ENCODE measurements at regions not wholly inside any gene's neighbourhood (a gene's known extent, or its start where the extent isn't known, plus 50 kb on each side); places are given as distances from the start of the nearest gene placed in this dataset.
"Not testable (repeated sequence)": the region's sequence is repeated elsewhere in the genome, so short reads cannot be mapped to it uniquely, and the experiment has no call there.

DNA sequence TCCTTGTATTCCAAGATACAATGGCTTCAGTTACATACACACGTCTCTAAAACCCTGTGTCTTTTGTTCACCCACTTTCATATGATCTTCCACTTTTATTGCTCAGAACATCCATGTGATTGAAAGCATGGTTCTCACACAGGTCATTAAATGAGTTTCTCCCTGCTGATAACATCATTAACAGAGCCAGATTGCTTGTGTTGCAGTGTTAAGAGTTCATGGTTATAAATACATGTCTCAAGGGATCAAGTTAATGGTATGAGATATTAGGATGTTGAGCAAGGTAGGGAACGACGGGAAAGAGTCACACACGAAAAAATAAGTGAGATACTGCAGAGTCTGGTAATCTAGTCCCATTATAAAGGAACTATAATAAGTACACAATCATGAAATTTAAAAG is 861.5 kb downstream of the SORCS1 start:
- 0 to 74% (median 20%) methylated on average over 1 to 4 of the region's 4 CpGs; no CpG with 5 or more reads in 1 of the 10 experiments for WGBS, 10 experiments
- no peak overlapping the region for H3K4me3 ChIP-seq
- in situ Hi-C loops (cut with MboI; ENCODE audit: low pct_unique_long_range_greater_than_20kb in 2 of 9, low sequenced_read_pairs in 9 of 9, unreplicated experiment in 9 of 9), result no loop called here
- H3K4me1 ChIP-seq (replicated peaks in 1 of 2), result peaks cover 4 to 25% of the 10 kb centered on the region in 2 donors
- peak in 4 of 8 experiments; percentile 74 to 83 (median 74) for ATAC-seq (replicated peaks in 6 of 8)
- peak overlapping the region in 1 of 2 donors; percentile 23 for H3K27ac ChIP-seq

DNA sequence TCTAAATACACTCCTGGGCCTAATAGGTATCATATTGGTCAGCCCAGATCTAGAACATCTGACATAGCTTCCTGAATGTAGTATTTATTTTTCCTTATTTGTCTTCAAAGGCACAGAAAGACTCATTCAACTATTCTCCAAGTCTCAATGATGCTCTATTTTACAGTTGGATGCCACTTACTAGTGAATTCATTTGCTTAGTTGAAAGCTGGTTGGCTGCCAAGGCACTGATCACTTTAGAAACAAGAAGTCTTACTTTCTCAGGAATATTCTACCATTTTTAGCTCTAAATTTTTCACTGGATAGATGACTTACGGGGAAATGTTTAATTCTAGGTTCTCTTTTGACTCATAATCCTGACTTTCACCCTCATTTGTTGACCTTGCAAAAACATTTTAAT is 863.4 kb downstream of the SORCS1 start:
- H3K4me3 ChIP-seq, result no peak overlapping the region

DNA sequence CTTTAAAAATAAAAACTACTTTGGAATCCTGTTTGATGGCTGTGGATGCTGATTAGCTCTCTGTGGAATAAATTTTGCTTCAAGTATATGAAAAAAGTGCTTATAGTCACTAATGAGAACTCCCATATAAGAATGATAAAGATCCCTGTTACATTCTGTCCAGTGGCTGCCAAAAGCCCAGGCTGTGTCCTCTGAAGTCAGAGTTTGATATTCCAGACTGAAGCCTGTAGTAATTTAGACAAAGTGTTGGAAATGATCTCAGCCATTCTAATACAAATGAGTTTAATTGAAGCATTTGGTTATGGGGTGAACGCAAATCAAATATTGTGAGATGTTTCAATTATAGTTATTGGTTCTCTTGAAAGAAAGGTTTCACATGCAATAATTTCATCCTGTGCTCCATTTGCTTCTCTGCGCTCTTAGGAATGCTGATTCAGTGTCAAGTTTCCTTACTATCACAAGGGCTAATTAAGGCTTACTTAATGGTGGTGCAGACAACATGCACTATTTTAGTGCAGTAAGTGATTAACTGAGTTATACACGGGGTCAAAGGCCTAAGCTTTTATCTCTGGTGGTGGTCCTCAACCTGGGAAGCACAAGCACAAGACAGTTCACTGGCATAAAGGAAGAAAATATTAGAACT is 867.6 kb downstream of the SORCS1 start:
- peak in 5 of 8 experiments; percentile 49 to 94 (median 82) for ATAC-seq (replicated peaks in 6 of 8)
- 0 to 73% (median 55%) methylated on average over 1 to 3 of the region's 3 CpGs for WGBS, 10 experiments
- Histone ChIP-seq H3K4me1 (replicated peaks in 1 of 2) (peaks cover 0 to 16% of the 10 kb centered on the region in 2 donors), H3K27ac (no peak overlapping the region), H3K4me3 (no peak overlapping the region)
- in situ Hi-C loops (cut with MboI; ENCODE audit: low pct_unique_long_range_greater_than_20kb in 2 of 9, low sequenced_read_pairs in 9 of 9, unreplicated experiment in 9 of 9), result no loop called here

More for the DNA sequence above, 863.4 kb downstream of the SORCS1 start:
- 0 to 100% (median 0%) methylated on average over 1 of the region's 1 CpG; no CpG with 5 or more reads in 3 of the 10 experiments for WGBS, 10 experiments
- in situ Hi-C loops (cut with MboI; ENCODE audit: low pct_unique_long_range_greater_than_20kb in 2 of 9, low sequenced_read_pairs in 9 of 9, unreplicated experiment in 9 of 9), result no loop called here
- ATAC-seq (replicated peaks in 6 of 8), result no peak
- Histone ChIP-seq H3K4me1 (replicated peaks in 1 of 2) (peaks cover 4 to 31% of the 10 kb centered on the region in 2 donors), H3K27ac (no peak overlapping the region)

DNA sequence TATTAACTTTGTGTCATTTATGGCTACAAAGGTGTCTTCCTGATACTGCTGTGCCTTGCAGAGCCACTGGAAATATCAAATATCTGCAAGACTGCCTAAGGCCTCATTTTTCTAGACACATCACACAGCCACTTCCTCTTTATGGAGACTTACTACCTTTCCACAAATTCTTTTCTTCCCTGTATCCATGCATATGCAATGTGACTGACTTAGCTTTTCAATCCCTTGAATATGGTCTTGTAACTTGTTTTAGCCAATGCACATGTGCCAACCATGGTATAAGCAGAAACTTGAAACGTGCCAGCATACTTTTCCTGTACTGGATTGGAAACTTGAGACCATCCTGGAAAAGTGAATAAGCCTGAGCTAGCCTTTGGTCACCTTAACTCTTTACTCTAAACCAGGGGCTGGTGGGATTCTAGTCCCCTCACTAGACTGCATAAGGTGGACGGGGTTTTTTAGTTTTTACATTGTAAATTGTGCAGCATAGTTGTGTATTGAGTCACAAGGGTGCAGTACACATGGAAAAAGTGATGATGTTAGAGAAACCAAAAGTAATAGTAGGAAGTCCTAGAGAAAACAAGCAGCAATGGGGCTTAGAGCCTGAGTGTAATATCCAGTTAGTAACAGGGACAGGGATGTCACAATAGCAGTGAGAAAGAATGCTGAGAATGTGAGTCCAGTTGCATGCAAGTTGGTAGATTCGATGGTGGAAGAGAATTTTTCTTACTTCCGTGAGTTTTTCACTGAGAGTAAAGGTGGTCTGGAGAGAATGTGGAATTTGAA is 879.5 kb downstream of the SORCS1 start:
- Histone ChIP-seq H3K4me3 (no peak overlapping the region), H3K27ac (no peak overlapping the region), H3K4me1 (replicated peaks in 1 of 2) (no peaks in the 10 kb centered on the region)
- in situ Hi-C loops (cut with MboI; ENCODE audit: low pct_unique_long_range_greater_than_20kb in 2 of 9, low sequenced_read_pairs in 9 of 9, unreplicated experiment in 9 of 9), result no loop called here
- 0 to 91% (median 76%) methylated on average over 1 to 4 of the region's 4 CpGs; no CpG with 5 or more reads in 1 of the 10 experiments for WGBS, 10 experiments
- ATAC-seq (replicated peaks in 6 of 8), result peak in 3 of 8 experiments; percentile 35 to 93 (median 85)

DNA sequence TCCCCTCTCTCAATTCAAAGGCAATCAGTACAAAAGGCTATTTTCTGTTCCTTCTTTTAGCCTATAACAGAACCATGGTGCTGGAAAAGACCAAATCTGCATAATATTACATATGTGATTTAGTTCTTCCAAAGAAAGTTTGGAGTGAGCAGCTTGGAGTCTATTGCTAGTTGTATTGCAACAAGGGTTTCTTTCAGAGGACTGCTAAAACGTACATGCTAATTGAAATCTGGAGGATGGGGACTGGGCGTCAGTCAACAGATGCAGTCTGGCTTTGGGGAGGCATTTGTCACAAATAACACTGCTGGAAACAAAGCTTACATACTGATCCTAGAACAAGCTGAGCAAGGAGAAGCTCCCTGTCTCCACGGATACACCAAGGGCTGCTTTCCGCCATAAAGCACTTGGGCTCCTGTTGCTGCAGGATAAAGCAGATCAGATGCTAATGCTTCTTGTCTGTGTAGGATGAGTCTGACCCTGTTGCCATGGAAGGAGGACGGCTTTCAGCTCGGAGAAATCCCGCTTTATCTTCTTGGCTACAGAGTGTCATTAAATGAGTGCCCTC is 883.5 kb downstream of the SORCS1 start:
- in situ Hi-C loops (cut with MboI; ENCODE audit: low pct_unique_long_range_greater_than_20kb in 2 of 9, low sequenced_read_pairs in 9 of 9, unreplicated experiment in 9 of 9), result no loop called here
- peak in 5 of 8 experiments; percentile 43 to 99 (median 61) for ATAC-seq (replicated peaks in 6 of 8)
- H3K27ac ChIP-seq, result no peak overlapping the region
- WGBS, 10 experiments, result 0 to 60% (median 31%) methylated on average over 1 to 7 of the region's 7 CpGs
- peaks cover 0 to 3% of the 10 kb centered on the region in 2 donors for H3K4me1 ChIP-seq (replicated peaks in 1 of 2)
- H3K4me3 ChIP-seq, result no peak overlapping the region

DNA sequence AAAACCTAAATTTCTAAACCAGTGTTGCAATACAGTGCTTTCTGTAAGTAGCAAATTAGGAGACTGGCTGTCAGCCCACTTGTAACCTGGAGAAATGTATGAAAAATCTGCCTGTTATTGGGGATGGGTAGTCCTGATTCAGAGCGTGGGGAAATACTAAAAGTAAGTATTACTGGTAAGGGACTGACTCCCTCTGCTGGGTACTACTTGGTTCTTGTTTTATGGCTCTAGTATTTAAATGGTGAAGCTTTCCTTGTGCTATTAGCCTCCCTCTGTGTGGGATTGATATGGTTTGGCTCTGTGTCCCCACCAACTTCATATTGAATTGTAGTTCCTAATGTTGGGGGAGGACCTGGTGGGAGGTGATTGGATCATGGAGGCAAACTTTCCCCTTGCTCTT is 886.1 kb downstream of the SORCS1 start:
- in situ Hi-C loops (cut with MboI; ENCODE audit: low pct_unique_long_range_greater_than_20kb in 2 of 9, low sequenced_read_pairs in 9 of 9, unreplicated experiment in 9 of 9), result no loop called here
- ATAC-seq (replicated peaks in 6 of 8), result no peak
- WGBS, 10 experiments, result 0 to 100% (median 10%) methylated on average over 1 of the region's 1 CpG; no CpG with 5 or more reads in 4 of the 10 experiments

DNA sequence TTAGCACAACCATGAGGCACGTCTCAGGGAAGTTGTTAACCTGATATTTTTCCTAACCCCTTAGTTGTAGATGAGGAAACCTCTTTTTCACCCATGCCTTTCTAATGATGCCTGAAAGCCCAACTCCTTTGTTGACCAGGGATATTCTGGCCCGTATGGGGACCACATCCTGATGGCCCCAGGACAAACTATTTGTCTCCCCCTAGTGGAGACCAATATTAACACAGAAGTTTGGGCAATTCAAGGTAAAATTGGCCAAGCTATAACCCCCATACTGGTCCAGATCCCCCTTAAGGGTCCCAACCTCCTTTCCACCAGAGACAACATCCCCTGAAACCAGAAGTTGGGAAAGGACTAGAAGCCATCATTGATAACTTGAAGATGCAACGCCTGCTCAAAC is 893.3 kb downstream of the SORCS1 start:
- Histone ChIP-seq H3K4me1 (replicated peaks in 1 of 2) (no peaks in the 10 kb centered on the region), H3K4me3 (no peak overlapping the region), H3K27ac (no peak overlapping the region)
- ATAC-seq (replicated peaks in 6 of 8), result no peak
- WGBS, 10 experiments, result 0 to 40% methylated on average over 1 of the region's 3 CpGs; no CpG with 5 or more reads in 8 of the 10 experiments
- in situ Hi-C loops (cut with MboI; ENCODE audit: low pct_unique_long_range_greater_than_20kb in 2 of 9, low sequenced_read_pairs in 9 of 9, unreplicated experiment in 9 of 9), result no loop called here

More for the DNA sequence above, 886.1 kb downstream of the SORCS1 start:
- no peak overlapping the region for H3K4me3 ChIP-seq
- no peak overlapping the region for H3K27ac ChIP-seq
- H3K4me1 ChIP-seq (replicated peaks in 1 of 2), result peaks cover 0 to 3% of the 10 kb centered on the region in 2 donors

DNA sequence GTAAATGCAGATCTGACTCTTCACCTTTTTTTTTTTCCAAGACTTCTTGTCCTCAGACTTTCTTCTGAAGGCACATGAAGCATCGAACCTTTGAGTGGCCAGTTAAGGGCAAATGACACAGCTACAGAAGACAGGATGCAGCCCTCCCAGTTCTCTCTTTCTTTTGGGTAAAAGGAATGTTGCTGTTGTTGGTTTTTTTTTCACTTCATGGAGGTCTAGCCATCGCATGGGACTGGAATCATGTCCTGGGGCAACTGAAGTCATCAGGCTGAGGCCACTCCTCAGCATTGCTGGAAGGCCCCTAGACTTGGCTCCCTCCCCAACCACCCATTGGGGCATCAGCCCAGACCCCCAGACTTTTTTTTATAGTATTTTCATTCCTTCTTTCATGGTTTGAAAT is 896.5 kb downstream of the SORCS1 start:
- WGBS, 10 experiments, result 0 to 100% (median 51%) methylated on average over 1 to 2 of the region's 2 CpGs; no CpG with 5 or more reads in 2 of the 10 experiments
- no peak for ATAC-seq (replicated peaks in 6 of 8)
- H3K4me3 ChIP-seq, result no peak overlapping the region
- in situ Hi-C loops (cut with MboI; ENCODE audit: low pct_unique_long_range_greater_than_20kb in 2 of 9, low sequenced_read_pairs in 9 of 9, unreplicated experiment in 9 of 9), result no loop called here
- H3K4me1 ChIP-seq (replicated peaks in 1 of 2), result peaks cover 7 to 14% of the 10 kb centered on the region in 2 donors
- no peak overlapping the region for H3K27ac ChIP-seq

DNA sequence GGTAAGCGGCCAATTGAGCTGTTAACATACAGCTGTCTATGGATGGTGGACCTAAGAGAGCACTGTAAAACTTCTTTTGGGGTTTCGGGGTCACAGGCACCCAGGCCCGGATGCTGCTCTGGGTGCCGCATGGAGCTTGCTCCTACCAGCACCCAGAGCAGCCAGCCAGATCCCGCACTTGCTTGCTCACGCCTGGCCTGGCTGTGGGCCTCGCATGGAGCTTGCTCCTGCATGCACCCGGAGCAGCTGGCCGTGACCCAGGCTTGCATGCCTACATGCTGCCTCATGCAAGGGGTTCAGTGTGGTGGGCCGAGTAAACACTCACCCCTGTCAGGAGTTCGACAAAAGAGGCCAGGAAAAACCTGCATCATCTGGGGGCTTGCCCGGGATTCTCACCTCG is 896.9 kb downstream of the SORCS1 start:
- H3K27ac ChIP-seq, result no peak overlapping the region
- H3K4me3 ChIP-seq, result no peak overlapping the region
- in situ Hi-C loops (cut with MboI; ENCODE audit: low pct_unique_long_range_greater_than_20kb in 2 of 9, low sequenced_read_pairs in 9 of 9, unreplicated experiment in 9 of 9), result no loop called here
- H3K4me1 ChIP-seq (replicated peaks in 1 of 2), result peaks cover 7 to 14% of the 10 kb centered on the region in 2 donors
- 27 to 92% (median 81%) methylated on average over 2 to 6 of the region's 13 CpGs; no CpG with 5 or more reads in 2 of the 10 experiments for WGBS, 10 experiments
- no peak for ATAC-seq (replicated peaks in 6 of 8)

DNA sequence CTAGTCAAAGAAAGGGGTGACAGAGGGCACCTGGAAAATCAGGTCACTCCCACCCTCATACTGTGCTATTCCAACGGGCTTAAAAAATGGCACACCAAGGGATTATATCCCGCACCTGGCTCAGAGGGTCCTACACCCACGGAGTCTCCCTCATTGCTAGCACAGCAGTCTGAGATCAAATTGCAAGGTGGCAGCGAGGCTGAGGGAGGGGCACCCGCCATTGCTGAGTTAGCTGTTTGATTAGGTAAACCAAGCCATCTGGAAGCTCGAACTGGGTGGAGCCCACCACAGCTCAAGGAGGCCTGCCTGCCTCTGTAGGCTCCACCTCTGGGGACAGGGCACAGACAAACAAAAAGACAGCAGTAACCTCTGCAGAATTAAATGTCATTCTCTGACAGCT is 907.1 kb downstream of the SORCS1 start:
- H3K4me1 ChIP-seq (replicated peaks in 1 of 2), result peaks cover 0 to 11% of the 10 kb centered on the region in 2 donors
- H3K4me3 ChIP-seq; H3K27ac ChIP-seq; in situ Hi-C loops (cut with MboI; ENCODE audit: low pct_unique_long_range_greater_than_20kb in 2 of 9, low sequenced_read_pairs in 9 of 9, unreplicated experiment in 9 of 9): not testable (repeated sequence)
- 6 to 83% methylated on average over 2 to 5 of the region's 6 CpGs; no CpG with 5 or more reads in 8 of the 10 experiments for WGBS, 10 experiments
- peak in 1 of 8 experiments; percentile 27 for ATAC-seq (replicated peaks in 6 of 8)

DNA sequence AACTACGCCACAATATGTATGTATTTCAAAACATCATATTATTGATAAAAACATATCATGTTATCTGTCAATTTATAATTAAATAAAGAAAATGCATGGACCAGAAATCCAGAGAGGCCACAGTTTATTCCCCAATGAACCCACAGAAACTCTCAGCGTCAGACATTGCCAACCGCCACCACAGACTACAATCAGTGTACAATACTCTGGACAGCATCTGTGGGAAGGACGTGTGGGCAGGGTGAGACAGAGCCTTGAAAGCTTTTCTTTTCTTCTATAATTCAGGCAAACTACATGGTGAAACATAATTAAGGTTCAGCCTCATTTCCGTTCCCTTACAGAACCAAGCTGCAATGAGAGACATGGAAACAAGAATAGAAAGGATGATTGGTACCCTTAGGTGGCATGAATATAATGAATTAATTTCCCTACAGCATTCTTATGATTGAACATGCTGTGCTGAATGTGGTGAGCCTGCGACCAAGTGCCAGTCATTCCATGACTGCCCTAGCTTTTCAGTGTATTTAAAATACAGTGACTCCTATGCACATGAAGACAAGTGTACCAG is 909.3 kb downstream of the SORCS1 start:
- ATAC-seq (replicated peaks in 6 of 8), result no peak
- 0 to 100% (median 69%) methylated on average over 1 to 5 of the region's 6 CpGs; no CpG with 5 or more reads in 1 of the 10 experiments for WGBS, 10 experiments
- in situ Hi-C loops (cut with MboI; ENCODE audit: low pct_unique_long_range_greater_than_20kb in 2 of 9, low sequenced_read_pairs in 9 of 9, unreplicated experiment in 9 of 9), result no loop called here
- Histone ChIP-seq H3K4me3 (no peak overlapping the region), H3K4me1 (replicated peaks in 1 of 2) (peaks cover 0 to 11% of the 10 kb centered on the region in 2 donors), H3K27ac (no peak overlapping the region)

DNA sequence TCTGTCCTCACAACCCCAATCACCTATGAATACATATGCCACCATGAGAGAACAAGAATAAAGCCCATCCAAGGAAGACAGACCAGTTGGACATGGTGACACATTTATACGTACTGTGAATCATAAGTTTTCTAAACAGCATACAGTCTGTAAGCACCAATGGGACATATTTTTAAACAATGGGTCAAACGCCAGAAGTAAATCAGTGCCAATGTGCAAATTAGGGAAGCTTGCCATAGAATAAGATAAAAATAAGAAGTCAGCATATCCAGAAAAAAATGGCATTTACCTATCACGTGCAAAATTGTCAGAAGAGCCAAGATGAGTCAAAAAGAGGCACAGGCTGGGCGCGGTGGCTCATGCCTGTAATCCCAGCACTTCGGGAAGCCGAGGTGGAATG is 910.4 kb downstream of the SORCS1 start:
- Histone ChIP-seq H3K27ac (no peak overlapping the region), H3K4me3 (no peak overlapping the region), H3K4me1 (replicated peaks in 1 of 2) (peaks cover 0 to 11% of the 10 kb centered on the region in 2 donors)
- 9 to 100% (median 78%) methylated on average over 1 to 6 of the region's 7 CpGs for WGBS, 10 experiments
- in situ Hi-C loops (cut with MboI; ENCODE audit: low pct_unique_long_range_greater_than_20kb in 2 of 9, low sequenced_read_pairs in 9 of 9, unreplicated experiment in 9 of 9), result no loop called here
- ATAC-seq (replicated peaks in 6 of 8), result no peak

DNA sequence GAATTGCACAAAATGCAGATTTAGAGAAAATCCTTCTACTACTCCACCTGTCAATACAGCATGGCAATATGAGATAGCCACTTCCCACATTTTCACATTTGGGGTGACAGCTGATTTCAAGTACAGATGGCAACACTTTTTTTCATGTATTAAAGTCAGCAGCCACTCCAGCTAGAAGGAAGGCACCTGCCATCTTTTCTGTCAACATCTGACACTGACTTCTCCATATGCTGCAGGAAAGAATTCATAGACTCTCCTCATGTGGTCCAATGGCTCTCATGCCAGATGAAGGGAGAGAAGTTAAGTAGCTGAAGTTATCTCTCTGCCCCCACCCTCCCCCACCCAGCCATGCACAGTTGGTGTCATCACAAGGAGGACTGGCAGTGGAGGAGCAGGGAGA is 912.0 kb downstream of the SORCS1 start:
- H3K27ac ChIP-seq, result no peak overlapping the region
- no peak for ATAC-seq (replicated peaks in 6 of 8)
- in situ Hi-C loops (cut with MboI; ENCODE audit: low pct_unique_long_range_greater_than_20kb in 2 of 9, low sequenced_read_pairs in 9 of 9, unreplicated experiment in 9 of 9), result no loop called here
- H3K4me3 ChIP-seq, result no peak overlapping the region
- peaks cover 0 to 11% of the 10 kb centered on the region in 2 donors for H3K4me1 ChIP-seq (replicated peaks in 1 of 2)
